ENCODE measurements at regions not wholly inside any gene's neighbourhood (a gene's known extent, or its start where the extent isn't known, plus 50 kb on each side); places are given as distances from the start of the nearest gene placed in this dataset.

DNA sequence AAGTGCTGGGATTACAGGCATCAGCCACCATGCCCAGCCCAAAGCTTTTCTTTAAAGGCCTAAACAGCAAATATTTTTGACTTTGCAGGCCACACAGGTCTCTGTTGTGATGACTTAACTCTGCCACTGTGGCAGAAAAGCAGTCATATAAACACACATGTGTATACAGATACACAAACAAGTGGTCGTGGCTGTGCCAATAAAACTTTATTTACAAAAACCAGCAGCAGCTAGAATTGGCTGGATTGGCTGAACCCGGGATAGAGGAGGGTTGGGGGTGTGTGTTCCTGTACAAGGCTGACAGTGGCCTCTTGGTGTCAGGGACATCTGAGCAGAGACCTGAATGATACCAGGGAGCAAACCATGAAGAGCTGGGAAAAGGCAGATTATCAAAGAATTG, 95.6 kb downstream of the NCOR2 start:
- no peaks in the 10 kb centered on the region for H3K4me1 ChIP-seq (ENCODE audit: control insufficient read depth in 1 of 2, insufficient read depth in 2 of 2, low read length in 2 of 2)
- peaks cover 7 to 49% of the 10 kb centered on the region in 2 experiments; a peak in 3 of 4 replicates for H3K36me3 ChIP-seq (ENCODE audit: control insufficient read depth in 1 of 2, insufficient read depth in 2 of 2, low read length in 2 of 2)
- TSS peak; percentile 35 for BruUV-seq (replicated peaks)
- CTCF ChIA-PET: no interaction called here
- H3K4me3 ChIP-seq (replicated peaks in 1 of 2; ENCODE audit: low read depth in 1 of 2, low read length in 2 of 2): no peak overlapping the region
- no peak for DNase-seq (ENCODE audit: low read depth, low spot score)
- POLR2A ChIA-PET: no interaction called here
- intact Hi-C loops (cut with micrococcal nuclease): no loop called here
- peaks cover 16% of the 10 kb centered on the region; the same call in 1 of the 2 replicates for H3K79me2 ChIP-seq (ENCODE audit: insufficient read depth, low read length)
- RAD21 ChIA-PET (ENCODE audit: low non-redundant PET in 1 of 2, low total read pairs in 2 of 2, uncharacterized antibody in 2 of 2, unreplicated experiment in 2 of 2): no interaction called here
- no peaks in the 10 kb centered on the region for H3K27me3 ChIP-seq (ENCODE audit: insufficient read depth, low read length)
- no peaks in the 10 kb centered on the region for H3K9me2 ChIP-seq (ENCODE audit: insufficient read depth)
- H3K4me2 ChIP-seq (ENCODE audit: low read length): no peak overlapping the region
- no peak overlapping the region for H2AFZ ChIP-seq (ENCODE audit: low read depth, low read length, poor library complexity, severe bottlenecking)
- H4K20me1 ChIP-seq (ENCODE audit: insufficient read depth): no peaks in the 10 kb centered on the region
- H3K9ac ChIP-seq (ENCODE audit: low read length): no peak overlapping the region
- H3K27ac ChIP-seq (ENCODE audit: low read depth, low read length): no peak overlapping the region
- TF ChIP-seq ZFX (IDR thresholded peaks at IDR 0.05) (no peak), SRF (IDR thresholded peaks at IDR 0.05; ENCODE audit: low read depth) (no peak), TCF7L2 (IDR thresholded peaks at IDR 0.05; ENCODE audit: borderline replicate concordance, extremely low read depth, insufficient read depth, insufficient read length) (no peak), JUND (IDR thresholded peaks at IDR 0.05) (no peak), ELF1 (IDR thresholded peaks at IDR 0.05; ENCODE audit: borderline replicate concordance, low read depth) (no peak), POLR2AphosphoS5 (IDR thresholded peaks at IDR 0.05; ENCODE audit: low read depth, low read length) (no peak), POLR2A (IDR thresholded peaks at IDR 0.05; ENCODE audit: borderline replicate concordance, extremely low read depth, insufficient read depth, insufficient read length) (no peak), SP1 (IDR thresholded peaks at IDR 0.05; ENCODE audit: low read depth) (no peak), CBX3 (IDR thresholded peaks at IDR 0.05; ENCODE audit: low read depth) (no peak), EZH2phosphoT487 (IDR thresholded peaks at IDR 0.05; ENCODE audit: borderline replicate concordance) (no peak)
- TF ChIP-seq, protein P1, sequence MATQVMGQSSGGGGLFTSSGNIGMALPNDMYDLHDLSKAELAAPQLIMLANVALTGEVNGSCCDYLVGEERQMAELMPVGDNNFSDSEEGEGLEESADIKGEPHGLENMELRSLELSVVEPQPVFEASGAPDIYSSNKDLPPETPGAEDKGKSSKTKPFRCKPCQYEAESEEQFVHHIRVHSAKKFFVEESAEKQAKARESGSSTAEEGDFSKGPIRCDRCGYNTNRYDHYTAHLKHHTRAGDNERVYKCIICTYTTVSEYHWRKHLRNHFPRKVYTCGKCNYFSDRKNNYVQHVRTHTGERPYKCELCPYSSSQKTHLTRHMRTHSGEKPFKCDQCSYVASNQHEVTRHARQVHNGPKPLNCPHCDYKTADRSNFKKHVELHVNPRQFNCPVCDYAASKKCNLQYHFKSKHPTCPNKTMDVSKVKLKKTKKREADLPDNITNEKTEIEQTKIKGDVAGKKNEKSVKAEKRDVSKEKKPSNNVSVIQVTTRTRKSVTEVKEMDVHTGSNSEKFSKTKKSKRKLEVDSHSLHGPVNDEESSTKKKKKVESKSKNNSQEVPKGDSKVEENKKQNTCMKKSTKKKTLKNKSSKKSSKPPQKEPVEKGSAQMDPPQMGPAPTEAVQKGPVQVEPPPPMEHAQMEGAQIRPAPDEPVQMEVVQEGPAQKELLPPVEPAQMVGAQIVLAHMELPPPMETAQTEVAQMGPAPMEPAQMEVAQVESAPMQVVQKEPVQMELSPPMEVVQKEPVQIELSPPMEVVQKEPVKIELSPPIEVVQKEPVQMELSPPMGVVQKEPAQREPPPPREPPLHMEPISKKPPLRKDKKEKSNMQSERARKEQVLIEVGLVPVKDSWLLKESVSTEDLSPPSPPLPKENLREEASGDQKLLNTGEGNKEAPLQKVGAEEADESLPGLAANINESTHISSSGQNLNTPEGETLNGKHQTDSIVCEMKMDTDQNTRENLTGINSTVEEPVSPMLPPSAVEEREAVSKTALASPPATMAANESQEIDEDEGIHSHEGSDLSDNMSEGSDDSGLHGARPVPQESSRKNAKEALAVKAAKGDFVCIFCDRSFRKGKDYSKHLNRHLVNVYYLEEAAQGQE (IDR thresholded peaks at IDR 0.05; ENCODE audit: low read depth): no peak
- TF ChIP-seq, protein P2, sequence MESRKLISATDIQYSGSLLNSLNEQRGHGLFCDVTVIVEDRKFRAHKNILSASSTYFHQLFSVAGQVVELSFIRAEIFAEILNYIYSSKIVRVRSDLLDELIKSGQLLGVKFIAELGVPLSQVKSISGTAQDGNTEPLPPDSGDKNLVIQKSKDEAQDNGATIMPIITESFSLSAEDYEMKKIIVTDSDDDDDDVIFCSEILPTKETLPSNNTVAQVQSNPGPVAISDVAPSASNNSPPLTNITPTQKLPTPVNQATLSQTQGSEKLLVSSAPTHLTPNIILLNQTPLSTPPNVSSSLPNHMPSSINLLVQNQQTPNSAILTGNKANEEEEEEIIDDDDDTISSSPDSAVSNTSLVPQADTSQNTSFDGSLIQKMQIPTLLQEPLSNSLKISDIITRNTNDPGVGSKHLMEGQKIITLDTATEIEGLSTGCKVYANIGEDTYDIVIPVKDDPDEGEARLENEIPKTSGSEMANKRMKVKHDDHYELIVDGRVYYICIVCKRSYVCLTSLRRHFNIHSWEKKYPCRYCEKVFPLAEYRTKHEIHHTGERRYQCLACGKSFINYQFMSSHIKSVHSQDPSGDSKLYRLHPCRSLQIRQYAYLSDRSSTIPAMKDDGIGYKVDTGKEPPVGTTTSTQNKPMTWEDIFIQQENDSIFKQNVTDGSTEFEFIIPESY (IDR thresholded peaks at IDR 0.05; ENCODE audit: extremely low read depth, insufficient replicate concordance, low read length): no peak
- TF ChIP-seq, protein P3, sequence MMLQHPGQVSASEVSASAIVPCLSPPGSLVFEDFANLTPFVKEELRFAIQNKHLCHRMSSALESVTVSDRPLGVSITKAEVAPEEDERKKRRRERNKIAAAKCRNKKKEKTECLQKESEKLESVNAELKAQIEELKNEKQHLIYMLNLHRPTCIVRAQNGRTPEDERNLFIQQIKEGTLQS (IDR thresholded peaks at IDR 0.05): no peak
- peaks cover 4 to 19% of the 10 kb centered on the region in 2 experiments; a peak in 3 of 4 replicates for H3K9me3 ChIP-seq (ENCODE audit: control insufficient read depth in 1 of 2, insufficient read depth in 1 of 2, low read depth in 1 of 2, low read length in 2 of 2)
- no peak for ATAC-seq
